ENCODE measurements at regions not wholly inside any gene's neighbourhood (a gene's known extent, or its start where the extent isn't known, plus 50 kb on each side); places are given as distances from the start of the nearest gene placed in this dataset.
"Not testable (repeated sequence)": the region's sequence is repeated elsewhere in the genome, so short reads cannot be mapped to it uniquely, and the experiment has no call there.

DNA sequence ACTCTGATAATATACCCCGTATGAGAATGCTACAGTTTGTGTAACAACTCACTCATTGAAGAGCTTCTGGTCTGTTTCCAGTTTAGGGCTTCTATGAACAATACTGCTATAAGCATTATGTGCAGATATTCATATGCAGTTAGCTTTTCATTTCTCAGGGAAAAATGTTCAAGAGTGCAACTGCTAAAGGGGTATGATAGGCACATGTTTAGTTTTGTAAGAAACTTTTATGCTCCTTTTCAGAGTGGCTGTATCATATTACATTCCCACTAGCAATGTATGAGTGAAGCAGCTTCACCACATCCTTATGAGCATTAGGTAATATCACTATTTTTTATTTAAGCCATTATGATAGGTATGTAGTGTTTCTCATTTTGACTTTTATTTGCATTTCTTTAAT, 182.6 kb upstream of the CXCL12 start:
- DNase-seq (ENCODE audit: low spot score), result no peak

DNA sequence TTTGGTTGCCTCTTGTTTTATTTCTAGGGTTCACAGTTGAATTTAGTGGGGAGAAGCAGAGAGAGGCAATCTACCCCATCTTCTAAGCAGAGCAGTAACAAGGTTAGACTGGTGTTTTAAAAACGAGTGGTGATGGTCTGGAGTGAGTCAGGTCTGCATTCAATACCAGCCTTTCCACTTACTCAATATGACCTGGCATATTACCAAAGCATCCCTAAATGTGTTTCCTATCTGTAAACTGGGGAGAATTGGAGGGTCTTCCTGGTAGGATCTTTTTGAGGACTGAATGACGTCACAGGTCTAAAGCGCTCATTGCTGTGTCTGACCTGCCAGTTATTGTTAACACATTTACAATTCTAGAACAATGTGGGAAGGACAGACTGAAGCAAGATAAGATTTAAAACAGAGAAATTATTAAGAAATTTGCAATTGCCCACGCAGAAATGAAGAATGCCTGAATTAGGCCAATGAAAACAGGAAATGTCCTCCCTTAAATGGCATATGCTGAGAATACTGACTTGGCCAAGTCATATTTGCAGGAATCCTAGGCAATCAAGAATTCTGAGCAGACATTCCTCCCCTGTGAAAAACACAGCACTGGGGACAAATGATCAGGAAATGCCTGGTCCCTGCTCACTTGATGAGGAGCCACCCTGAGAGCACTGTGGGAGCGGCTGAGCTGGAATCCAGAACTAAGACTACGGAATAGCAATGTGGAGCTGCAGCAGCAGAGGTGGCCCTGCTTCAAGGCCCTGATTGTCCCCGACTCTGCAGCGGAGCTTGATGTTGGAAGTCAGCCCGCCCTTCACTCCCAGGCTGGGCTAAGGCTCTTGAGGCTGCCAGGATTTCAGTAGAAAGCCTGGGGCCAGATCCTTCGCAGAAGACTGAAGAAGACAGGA, 184.5 kb upstream of the CXCL12 start:
- DNase-seq (ENCODE audit: low spot score), result no peak

DNA sequence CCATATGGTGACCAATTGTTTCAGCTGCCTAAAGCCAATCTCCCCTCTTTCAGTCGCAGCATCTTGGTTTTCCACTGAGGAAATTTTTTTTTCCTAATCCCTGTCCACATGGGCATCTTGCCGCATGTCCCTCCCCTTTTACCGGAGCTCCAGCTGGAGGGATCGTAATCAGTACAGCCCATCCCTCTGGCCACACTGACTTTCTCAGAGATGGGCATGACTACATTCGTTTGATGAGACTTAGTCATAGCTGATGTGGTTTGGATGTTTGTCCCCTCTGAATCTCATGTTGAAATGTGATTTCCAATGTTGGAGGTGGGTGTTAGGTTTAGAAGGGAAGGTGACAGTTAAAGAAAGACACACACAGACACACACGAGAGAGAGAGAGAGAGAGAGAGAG, 186.8 kb upstream of the CXCL12 start:
- DNase-seq (ENCODE audit: low spot score), result no peak

DNA sequence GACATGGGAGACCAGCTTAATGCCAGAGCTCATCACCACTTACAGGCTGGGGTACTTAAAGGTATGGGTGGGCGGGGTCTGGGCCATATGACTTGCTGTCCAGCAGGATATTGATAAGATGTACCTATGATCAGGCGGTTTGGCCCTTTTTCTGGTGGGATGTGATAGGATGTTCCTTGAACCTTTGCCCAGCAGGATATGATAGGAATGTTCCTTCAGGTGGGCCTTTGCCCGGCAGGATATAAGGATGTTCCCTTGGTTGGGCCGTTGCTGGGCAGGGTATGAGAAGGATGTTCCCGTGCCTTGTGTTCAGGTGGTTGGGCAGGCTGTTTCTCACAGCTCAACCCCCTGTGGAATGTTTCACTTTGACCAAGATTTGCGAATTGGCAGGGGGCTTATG, 187.2 kb upstream of the CXCL12 start:
- no peak for DNase-seq (ENCODE audit: low spot score)

DNA sequence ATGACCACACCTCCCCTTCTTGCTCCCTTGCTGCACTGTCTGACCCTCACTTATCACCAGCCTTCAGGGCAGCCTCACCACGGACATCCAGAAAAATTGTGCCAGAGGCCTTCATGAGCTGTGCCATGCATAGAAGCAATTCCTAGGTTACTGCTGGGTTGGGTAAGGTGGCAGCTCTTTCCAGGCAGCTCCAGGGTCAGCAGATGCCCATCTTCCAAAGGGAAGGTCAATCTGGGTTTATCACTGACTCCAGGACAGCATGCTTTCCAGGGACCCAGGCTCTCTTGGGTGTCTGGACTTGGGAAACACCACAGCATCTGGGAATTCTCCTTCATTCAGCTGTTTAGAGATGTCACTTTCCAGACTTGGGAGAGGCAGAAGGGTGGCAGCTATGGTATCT, 188.9 kb upstream of the CXCL12 start:
- DNase-seq (ENCODE audit: low spot score), result no peak

DNA sequence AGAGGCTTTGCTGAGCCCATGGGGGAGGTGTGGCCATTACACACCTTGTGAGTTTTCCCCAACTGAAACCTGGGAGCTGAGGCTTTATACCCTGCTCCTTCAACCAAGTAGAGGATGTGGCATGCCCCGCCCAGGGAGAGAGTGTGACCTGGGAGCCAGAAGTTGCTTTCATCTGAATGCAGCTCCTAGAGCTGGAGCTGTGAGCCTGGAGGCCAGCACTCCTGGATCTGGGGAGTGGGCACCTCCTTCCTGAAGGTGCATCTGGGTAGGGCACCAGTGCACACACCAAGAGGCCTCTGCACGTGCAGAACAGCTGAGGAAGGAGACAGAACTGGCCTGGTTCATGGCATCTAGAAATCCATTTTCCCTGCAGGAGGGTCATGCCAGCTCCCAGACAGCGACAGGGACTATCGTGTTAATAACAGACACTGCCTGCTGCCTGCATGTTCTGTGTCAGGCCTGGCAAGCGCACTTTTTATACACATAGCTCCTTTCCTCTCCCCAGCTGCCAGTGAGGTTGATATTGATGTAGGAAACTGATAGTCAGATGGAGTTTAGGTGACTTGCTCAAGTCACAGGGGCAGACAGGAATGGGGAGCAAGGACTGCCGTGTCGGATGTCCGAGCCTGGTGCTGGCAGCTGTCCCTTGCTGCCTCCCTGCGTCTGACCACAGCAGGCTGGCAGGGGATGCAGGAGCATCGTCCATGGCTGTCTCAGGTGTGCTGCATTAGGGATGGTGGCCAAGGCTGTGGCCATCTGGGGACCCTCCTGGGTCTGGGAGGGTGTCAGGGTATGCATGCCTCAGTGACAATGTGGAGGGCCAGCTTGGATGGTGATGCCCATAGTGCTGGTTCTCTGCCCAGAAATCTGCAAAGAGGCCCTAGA, 189.9 kb upstream of the CXCL12 start:
- DNase-seq (ENCODE audit: low spot score), result no peak

DNA sequence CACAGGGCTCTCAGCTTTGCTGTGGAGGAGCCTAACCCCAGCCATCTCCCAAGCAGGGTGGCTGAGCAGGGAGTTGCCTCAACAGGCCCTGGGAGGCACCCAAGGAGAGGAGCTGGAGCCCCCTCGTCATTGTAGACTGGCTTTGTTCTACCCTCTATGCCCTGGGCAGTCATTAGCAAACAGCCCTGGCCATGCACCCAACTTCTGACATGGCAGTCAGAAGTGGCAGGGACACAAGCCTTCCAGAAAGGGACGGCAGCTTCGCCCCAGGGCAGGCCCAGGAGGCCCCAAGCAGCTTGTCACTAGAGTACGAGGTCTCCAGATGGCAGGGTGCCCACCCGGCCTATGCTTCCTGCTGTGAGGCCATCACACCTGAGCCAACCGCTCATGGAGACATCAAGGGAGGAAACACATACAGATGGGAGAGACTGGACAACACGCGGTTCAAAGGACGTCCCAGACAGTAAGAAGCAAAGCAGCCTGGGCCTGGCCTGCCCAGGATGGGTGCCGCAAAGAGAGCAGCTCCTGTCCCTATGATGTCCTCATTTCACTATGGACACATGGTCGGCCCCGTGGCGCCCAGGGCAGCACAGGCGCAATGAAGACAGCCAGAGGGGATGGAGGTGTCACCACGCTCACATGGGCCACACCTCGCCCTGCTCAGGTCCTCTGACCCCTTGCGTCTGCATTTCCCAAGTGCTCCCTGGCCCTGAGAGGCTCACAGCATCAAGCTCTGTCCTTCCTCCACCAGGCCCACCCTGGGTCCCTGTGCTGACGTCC, 190.9 kb upstream of the CXCL12 start:
- DNase-seq (ENCODE audit: low spot score), result no peak

DNA sequence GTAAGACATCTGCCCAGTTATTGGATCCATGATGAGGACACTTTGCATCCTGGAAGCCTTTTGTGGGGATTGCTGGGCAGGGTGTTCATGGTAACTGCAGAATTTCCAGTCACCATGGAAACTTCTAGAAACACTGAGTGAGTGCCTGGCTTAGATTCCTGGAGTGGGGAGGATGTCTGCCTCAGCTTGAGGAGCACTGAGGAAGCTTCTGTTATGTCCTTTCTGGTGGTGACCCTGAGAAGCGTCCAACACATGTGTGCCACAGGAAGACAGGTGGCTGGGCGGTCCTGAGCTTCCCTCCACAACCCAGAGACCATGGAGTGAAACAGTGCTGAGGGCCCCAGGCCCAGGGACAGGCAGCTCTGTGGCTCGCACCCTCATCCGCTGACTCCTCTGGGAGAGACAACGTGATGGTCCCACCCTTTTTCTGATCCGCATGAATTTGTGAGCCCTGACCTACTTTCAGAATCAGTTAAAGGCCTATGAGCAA, 191.8 kb upstream of the CXCL12 start:
- DNase-seq (ENCODE audit: low spot score), result no peak

DNA sequence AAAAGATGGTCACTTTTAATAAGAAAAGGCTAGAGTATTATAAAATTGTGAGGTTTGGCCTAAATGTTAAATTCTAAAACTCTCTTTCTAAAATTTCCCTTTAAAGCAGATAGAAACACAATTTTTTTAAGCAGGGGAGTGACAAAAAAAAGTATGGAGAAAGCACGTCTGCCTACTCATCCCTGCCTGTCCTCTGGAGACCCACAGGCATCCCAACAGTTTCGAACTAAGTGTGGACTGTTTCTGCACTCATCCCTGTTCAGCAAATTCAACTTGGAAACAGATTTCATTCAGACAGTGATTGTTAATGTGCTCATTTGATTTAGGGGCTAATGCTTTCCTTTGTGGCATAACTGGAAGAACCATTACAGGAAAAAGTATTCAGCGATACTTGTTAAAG, 192.6 kb upstream of the CXCL12 start:
- no peak for DNase-seq (ENCODE audit: low spot score)

DNA sequence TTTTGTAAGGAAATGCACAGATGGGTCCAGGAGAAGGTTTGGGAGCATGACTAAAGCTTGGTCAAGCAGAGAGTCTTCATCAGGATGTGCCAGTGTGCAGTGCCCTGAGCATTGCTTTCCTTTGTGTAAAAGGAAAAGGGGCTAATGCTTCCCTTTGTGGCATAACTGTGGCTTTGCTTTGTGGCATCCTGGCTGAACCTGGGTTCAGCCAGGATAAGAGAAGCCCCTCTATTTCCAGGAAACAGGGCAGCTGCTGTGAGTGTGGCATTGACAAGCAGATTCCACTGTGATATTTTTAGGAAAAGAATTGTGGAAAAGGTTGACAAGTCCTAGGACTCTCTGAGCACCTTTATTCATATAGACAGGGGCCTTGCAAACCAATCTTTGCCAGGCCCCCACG, 193.4 kb upstream of the CXCL12 start:
- DNase-seq (ENCODE audit: low spot score), result no peak

DNA sequence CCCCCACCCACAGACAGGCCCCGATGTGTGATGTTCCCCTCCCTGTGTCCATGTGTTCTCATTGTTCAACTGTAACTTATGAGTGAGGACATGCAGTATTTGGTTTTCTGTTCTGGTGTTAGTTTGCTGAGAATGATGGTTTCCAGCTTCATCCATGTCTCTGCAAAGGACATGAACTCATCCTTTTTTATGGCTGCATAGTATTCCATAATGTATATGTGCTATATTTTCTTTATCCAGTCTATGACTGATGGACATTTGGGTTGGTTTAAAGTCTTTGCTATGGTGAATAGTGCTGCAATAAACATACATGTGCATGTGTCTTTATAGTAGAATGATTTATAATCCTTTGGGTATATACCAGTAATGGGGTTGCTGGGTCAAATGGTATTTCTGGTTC, 194.1 kb upstream of the CXCL12 start:
- DNase-seq (ENCODE audit: low spot score), result not testable (repeated sequence)

DNA sequence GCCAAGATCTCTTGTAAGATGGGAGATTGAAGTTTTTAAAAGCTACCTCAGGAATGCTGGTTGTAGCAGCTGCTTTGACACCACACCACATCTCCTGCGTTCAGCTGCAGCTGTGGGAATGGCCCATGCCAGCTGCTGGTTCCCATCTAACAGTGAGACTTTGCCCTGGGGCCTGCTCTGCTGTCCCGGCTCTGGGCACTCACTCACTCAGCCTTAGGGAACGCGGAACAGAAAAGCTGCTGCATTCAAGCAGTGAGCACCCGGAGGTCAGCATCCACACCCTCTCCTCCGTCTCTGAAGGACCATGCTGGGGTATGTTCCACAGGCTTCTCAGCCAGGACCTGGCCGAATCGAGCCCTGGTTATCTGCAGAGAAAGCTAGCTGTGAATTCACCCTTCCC, 197.1 kb upstream of the CXCL12 start:
- DNase-seq (ENCODE audit: low spot score), result no peak

DNA sequence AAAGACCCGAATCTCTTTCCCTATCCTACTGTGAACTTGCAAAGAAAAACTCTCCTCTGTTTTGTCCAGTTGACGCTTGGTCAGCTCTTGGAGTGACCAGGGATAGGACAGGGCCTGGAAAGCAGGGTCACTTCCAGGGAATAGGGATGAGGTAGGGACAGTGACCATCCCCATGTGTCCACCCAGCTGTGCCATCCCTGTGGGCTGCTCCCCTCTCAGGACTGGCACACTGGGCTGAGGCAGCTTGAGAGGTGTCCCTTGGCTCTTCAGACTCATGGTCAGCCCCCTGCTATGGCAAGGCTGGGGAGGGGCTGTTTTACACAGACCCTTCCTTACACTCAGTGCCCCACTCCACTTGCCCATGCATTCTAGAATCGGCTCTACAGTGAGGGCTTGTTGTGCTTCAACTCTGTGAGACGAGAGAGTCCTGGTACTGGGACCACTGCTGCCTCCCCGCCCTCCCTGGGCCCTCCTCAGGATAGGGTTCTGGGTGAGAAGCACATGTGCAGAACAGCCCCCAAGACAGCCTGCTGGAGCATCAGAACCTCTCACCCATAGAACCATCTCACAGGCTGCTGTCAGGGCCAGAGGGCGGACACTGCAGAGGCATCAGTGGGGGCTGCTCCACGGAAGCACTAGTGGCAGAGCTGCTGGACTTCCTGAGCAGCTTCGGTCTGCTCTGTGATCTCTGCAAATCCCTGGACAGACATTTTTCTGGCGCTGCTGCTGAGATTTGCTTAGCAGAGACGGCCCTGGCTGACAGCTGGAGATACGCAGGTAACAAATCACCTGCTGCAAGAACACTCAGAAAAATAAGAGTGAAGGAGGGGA, 202.8 kb upstream of the CXCL12 start:
- no peak for DNase-seq (ENCODE audit: low spot score)

DNA sequence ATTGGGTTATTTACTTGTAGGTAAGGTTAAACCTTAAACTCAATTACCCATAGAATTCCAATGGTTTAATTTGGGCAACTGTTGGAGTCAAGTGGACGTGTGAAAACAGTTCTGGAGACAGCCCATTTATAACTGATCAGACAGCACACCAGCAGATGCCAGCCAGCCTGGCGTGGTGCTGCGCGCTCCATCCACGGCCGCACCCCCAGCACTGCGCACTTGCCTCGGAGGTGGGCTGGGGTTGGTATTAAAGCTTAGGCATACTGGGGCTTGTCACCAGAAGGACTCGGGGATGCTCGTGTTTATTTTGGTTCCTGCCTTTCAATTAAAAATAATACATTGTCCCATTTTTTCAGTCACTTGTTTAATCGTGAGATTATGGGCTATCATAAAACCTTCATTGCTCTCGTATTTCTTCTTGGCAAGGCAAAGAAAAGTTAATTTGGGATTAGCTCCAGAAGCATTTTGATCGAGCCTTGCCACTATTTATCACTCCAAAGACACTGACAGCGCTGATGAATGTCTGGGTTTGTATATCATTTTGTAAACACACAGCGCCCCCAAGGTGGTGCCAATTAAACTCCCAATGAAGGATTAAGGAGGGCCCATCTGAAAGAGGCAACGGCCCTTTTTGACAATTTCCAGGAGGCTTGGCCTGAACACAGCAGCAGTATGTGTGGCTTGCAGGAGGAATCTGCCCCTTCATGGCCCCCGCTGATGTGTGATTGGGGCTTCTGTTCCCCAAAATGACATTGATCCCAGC, 204.5 kb upstream of the CXCL12 start:
- DNase-seq (ENCODE audit: low spot score), result no peak

DNA sequence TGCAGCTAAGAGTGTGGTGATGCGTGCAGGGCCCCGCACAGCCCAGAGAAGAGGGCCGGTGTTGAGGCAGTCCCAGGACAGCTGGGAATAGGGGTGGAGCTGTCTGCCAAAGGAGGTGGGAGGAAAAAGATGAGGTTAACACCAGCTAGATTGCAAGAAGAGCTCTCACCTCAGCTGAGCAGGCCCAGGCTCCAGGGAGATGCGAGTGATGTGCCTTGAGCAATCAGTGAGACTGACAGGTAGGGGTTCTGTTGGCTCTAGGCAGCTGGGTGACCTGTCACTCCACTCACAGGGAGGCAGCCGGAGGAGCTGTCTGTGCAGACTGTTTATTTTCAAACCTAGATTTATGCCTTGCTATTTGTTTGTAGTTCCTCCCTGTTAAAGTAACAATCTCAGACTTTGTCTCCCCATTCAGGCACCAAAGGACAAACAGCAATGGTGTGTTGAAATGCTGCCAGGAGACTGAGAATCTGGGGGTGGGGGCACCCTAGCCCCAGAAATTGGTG, 205.1 kb upstream of the CXCL12 start:
- no peak for DNase-seq (ENCODE audit: low spot score)

DNA sequence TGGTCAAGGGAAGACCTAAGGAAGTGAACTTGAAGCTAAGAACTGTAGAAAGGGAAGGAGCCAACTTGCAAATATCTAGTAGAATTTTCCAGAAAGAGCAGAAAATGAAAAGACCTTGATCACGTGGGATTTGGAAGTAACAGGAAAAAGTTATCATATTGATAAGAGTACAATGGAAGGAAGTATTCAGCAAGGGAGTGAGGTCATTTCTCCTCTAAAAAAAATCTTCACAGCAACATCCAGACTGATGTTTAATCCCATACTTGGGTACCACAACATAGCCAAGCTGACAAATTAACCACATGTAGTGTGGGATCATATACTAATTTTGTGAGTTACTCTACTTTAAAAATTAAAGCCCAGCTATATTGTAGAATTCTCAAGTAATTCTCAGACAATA, 207.0 kb upstream of the CXCL12 start:
- DNase-seq (ENCODE audit: low spot score), result no peak

DNA sequence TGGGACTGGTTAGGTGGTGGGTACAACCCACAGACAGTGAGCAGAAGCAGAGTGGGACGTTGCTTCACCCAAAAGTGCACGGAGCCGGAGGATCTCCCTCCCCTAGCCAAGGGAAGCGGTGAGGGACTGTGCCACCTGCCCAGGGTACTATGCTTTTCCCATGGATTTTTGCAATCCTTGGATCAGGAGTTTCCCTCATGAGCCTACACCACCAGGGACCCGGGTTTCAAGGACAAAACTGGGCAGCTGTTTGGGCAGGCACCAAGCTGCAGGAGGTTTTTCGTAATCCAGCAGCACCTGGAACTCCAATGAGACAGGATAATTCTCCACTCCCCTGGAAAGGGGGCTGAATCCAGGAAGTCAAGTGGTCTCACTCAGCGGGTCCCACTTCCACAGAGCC, 209.1 kb upstream of the CXCL12 start:
- DNase-seq (ENCODE audit: low spot score), result no peak

DNA sequence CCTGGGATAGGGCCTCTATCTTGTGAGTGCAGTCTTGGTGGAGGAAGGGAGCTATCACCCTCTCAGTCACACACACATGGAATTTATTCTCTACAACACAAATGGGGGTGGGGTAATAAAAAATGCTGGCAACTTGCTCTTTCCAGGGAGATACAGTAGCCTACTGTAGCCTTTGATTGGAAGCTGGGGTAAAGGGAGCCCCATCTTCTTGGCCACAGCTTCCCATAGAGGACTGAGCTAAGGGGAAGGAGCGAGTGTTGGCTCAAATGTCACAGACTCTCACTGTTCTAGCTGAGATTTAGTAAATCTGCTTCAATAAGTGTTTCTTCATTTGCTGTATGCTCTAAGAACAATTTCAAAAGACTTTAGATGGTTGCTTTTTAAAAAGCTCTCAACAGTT, 222.2 kb upstream of the CXCL12 start:
- DNase-seq (ENCODE audit: low spot score), result no peak

DNA sequence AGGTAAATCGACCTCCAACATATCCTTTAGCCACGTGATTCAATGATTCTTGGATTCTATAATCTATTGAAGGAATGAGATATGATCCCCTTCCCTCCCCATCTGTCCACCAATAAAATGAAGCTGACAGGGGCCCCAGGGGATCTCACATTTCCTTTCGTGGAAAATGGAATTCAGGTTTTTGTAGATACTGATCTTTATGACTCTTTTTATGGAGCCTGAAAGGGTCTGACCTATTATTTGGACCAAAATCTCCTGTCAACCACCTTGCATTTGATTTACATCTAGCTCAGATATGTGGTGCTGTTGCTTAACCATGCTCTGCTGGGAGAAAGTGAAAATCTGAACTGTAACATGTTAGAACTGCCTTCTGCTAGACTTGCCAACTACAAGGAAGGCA, 234.0 kb upstream of the CXCL12 start:
- DNase-seq (ENCODE audit: low spot score), result no peak

DNA sequence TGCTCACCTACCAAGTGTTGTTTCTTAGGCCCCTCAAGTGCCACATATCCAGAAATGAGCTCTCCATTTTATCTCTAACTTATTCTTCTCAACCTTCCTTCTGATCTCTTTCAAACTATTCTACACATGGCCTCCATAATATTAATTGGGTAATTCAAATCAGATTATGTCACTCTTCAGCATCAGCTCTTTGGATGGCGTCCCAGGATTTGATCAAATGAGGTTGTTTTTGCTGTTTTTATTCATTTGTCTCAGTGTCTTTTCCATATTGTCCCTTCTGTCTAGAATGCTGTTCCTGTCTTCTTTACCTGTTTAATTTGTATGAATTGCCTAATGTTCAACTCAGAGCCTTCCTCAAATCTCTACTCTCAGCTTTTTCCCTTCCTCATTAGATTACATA, 234.6 kb upstream of the CXCL12 start:
- no peak for DNase-seq (ENCODE audit: low spot score)
